HG03135 (cell line): ENCODE measurements at regions not wholly inside any gene's neighbourhood (a gene's known extent, or its start where the extent isn't known, plus 50 kb on each side); places are given as distances from the start of the nearest gene placed in this dataset.

ENCODE experiments used
- ATAC-seq: cut with Tn5 transposase; IDR thresholded peaks from one replicate; pipeline ENCODE4 v1.9.1; 2021; ENCODE audit warnings: mild to moderate bottlenecking, moderate library complexity; ENCODE audit not compliant: unreplicated experiment

DNA sequence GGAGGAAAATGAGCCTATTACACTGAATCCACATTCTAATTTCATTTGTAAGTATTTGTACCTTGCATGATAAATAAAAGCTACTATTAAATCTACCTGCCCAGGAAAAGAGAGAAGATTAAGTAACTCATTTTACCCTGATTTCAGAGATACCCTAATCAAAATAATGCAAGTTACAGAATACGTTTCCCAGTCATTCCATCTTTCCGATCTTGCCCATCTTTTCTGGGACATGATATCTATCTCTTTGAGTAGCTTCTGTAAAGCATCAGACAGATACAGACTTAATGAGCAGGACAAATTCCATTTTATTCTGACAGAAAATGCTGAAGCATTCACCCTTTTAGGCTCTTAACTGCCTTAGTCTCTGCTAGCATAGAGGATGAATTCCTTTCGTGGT is 56.6 kb downstream of the SPRY2 start:
- ATAC-seq, result no peak

DNA sequence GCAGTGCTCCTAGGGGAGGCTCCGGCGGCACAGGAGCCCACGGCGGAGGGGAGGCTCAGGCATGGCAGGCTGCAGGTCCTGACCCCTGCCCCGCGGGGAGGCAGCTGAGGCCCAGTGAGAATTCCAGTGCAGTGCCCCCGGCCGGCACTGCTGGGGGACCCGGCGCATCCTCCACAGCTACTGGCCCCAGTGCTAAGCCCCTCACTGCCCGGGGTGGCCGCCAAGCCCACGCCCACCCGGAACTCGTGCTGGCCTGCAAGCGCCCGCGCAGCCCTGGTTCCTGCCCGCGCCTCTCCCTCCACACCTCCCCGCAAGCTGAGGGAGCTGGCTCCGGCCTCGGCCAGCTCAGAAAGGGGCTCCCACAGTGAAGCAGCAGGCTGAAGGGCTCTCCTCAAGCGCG is 62.2 kb downstream of the SPRY2 start:
- no peak for ATAC-seq

DNA sequence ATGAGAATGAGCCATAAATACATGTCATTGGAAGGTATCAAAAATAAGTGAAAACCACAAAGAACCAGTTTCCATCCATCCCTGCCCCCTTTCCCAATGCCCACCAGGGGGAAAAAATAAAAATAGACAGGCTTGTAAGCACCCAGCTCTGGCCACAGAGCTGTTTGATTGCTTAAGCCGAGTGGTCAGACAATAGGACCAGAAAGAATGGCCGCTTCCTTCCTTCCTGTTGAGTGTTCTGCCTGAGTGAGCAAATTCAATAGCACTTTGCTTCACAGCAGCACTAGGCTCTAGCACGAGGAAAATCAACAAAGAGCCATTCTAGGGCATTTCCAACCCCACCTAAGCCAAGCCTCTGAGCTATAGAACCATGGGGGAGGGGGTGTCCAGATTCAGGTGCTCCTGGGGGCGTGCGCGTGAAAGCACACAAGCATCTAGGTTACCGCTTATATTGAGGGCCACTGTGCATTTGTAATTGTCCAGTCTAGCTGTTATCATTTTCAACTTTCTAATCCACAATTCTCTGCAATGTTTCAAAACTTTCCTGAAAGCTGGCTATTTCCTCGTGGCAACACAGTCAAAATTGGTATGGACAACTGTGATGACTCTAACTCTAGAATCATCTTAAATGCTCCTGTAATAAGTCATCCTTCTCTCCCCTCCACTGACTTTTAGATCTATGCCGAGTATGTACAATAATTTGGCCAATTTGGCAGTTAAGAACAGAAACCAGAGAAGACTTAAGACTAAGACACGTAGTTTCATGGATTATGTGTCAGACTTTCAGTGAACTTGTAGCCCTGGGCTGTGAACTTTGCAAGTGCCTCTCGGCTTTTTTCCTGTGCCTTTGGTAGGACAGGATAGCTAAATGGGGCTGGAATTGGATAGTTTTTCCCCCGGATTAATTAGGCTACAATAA is 64.3 kb downstream of the SPRY2 start:
- no peak for ATAC-seq

DNA sequence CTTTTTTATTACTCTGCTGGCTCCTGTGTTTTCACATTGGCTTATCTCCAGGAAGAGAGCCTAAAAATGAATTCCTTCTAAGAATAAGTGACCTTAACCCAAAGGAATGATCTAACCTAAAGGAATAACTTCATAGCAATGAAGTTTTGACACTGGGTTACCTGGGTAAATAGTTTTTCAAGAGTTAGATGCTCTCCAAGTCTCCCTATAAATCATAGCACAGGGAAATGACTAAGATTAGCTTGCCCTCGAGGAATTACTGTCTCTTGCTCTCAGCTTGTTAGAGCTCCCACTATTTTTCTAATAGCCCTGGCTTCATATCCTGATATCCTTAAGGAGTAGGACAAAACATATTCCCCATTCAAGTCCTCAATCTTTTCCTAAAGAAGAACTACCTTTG is 66.3 kb downstream of the SPRY2 start:
- no peak for ATAC-seq

DNA sequence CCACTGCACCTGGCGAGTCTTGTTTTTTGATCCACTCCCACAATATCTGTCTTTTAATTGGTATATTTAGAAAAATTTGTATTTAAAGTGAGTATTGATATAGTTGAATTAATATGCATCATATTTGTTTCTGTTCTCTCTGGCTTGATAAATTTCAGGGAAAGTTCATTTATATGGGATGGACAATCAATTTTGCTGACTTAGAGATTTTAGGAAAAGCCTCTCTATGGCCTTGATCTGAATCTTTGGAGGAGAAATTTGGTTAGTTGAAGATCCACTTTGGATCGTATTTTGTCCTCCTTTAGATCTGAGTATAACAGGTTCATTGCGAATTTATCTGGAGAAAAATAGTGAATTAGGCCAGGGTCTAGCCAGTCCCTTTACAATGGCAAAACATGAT is 67.2 kb downstream of the SPRY2 start:
- no peak for ATAC-seq

DNA sequence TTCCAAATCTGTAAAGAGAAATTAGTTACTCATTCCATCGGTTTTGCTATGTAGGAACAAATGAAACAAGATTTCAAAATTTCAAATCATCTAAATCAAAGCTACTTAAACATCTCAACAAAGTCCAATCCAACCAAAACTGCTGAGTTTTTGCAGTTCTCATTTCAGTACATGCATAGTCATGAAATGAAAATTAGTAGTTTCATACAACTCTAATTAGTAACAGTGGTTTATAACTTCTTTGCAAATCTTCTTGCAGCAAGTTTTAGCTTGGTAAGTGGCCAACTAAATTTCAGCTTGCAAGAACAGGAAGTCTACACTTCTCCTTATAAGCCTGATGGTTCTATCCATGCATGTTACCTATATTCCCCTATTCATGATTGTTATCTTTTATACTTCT is 75.6 kb downstream of the SPRY2 start:
- no peak for ATAC-seq

DNA sequence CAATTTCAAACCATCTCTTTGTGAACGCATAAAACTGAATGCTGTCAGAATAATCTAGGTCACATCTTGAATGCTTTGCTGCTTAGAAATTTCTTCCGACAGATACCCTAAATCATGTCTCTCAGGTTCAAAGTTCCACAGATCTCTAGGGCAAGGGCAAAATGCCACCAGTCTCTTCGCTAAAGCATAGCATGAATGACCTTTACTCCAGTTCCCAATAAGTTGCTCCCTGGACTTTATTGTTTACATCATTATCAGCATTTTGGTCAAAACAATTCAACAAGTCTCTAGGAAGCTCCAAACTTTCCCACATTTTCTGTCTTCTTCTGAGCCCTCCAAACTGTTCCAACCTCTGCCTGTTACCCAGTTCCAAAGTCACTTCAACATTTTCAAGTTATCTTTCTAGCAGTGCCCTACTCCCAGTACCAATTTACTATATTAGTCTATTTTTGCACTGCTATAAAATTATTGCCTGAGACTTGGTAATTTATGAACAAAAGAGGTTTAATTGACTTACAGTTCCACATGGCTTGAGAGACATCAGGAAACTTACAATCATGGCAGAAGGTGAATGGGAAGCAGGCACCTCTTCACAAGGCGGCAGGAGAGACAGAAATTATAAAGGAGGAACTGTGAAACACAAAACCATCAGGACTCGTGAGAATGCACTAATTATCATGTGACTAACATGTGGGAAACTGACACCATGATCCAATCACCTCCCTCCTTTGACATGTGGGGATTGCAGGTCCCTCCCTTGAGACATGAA is 77.0 kb downstream of the SPRY2 start:
- ATAC-seq, result no peak

DNA sequence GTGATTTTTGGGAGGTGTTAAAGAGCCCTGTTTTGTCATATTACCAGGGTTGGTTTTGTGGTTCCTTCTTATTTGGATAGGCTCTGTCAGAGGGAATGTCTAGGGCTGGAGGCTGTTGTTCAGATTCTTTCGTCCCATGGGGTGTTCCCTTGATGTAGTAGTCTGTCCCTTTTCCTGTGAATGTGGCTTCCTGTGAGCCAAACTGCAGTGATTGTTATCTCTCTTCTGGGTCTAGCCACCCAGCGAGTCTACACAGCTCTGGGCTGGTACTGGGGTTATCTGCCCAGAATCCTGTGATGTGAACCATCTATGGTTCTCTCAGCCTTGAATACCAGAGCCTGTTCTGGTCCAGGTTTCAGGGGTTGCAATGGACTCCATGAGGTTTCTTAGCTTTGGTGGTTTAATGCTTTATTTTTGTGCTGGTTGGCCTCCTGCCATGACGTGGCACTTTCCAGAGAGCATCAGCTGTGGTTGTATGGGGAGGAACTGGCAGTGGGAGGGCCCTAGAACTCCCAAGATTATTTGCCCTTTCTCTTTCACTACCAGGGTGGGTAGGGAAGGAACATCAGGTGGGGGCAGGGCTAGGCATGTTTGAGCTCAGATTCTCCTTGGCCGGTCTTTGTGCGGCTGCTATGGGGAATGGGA is 78.8 kb downstream of the SPRY2 start:
- ATAC-seq, result no peak

DNA sequence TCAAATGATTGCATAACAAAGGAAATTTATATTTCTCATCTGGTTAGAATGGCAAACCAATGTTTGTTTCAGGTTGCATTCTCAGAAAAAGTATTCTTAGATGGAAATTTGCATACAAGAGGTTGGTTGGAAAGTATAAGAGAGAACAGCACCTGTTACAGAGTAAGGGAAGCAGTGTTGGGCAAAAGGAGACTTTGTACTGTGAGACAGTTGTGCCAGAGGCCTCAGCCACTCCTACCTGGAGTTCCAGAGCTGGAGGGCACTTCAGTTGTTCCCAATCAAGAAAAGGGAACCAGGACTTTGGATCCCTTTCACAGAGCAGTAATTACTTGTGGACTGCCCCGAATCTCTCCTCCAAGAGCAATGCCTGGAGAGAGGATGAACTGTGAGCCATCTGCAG is 81.8 kb downstream of the SPRY2 start:
- ATAC-seq, result no peak

DNA sequence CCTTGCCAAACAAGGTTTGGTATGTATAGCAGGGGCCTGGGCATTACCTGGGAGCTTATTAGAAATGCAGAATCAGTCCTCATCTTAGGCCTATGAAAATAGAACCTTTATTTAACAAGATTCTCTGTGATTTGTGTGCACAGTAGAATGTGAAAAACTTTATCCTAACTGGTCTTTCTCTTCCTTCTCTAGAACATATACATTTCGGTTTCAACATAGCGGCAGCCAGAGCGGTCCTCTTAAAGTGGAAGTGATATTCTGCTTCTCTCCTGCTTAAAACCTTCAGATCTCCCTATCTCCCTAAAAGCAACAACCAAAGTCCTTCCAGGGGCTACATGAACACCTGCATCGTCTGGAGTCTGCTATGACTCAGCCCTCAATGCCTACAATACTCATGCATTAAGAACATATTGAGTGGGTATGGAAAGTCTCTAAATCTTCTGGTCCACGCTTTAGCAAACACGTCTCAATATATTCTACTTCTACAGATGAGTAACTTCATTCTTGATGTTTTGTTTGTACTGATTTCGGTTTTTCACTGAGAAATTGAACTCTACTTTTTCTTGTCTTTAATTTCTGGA is 84.5 kb downstream of the SPRY2 start:
- peak; percentile 51 for ATAC-seq

DNA sequence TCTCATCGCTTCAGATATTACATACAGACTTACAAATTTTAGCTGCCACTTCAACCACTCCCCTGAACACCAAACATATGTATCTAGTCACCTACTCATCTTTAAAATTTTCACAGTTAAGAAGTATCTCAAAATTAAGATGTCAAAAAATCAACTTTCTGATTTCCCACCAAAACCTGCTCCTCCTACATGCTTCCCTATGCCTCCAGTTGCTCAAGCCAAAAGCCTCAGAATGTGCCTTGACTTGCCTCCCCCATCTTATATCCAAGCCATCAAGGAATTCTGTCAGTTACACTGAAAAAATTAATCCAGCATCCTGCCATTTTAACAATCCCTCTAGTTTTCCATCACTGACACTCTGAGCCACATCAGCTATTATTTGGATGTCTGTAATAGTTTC is 85.0 kb downstream of the SPRY2 start:
- ATAC-seq, result no peak

DNA sequence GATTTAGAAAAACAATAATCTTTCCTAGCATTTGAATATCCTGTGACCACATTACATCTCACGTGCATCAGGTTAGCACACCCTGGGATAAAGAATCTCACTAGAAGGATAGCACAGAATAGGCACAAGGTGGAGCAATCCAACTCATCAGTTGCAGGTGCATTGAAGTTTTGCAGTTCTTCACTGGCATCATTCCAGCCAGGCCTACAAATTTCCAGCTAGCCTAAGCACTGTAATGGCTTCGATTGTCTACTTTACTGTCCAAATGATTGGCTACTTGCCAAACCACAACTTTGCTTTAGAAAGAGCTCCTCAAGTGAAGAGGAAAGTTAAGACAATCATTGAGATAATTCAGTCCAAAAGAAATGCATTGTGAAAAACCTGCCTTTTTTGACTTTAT is 89.5 kb downstream of the SPRY2 start:
- ATAC-seq, result no peak

DNA sequence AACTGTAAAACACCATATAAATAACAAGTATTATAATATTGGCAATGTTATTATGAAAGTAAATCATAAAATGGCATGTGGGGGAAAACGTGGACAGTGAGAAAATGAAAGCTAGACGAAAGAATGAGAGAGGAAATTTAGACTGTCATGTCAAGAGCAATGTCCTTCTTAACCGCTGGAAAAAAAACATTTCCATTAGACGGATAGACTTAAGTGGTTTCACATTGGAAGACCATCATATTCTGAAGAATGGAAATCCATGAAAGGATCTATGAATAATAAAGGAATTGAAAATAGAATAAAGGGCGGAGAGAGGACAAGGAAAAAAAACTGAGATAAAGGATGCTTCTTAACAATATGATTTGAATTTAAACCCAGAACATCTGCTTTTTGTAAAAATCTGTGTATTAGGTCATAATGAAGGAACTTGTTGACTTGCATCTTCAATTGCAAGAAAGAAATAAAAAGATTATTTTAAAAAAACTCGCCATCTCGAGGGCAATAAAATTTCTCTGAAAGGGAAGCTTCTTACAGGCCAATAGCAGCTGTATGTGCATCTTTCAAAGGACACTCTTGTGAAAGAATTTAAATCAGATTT is 90.6 kb downstream of the SPRY2 start:
- no peak for ATAC-seq

DNA sequence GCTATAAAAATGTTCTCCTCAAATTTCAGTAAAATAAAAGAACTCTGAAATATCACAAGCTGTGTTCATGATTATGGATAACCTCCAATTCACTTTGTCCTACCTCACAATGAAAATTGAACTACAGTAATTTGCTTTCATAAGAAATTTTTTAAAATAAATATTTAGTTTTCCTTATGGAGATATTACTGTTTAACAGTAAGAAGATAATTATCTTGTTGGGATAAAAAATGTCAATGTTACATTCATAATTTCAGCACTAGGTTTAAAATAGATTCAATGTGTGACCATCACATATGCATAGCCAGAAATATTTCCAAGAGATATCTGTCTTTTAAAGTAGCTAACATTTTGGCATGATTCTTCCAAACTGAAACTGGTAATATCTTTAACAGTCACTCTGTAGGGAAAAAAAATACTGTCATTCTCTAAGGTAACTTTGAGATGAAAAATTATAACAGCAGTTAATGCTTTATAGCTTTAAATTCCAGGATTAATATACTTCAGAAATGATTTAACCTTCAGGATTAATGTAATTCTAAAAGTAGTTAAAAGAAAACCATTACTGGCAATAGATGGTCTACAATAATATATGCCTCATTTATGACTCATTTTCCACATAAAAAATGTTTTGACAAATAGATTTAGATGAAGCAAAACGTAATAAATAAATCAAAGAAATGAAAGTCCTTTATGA is 91.3 kb downstream of the SPRY2 start:
- ATAC-seq, result no peak

DNA sequence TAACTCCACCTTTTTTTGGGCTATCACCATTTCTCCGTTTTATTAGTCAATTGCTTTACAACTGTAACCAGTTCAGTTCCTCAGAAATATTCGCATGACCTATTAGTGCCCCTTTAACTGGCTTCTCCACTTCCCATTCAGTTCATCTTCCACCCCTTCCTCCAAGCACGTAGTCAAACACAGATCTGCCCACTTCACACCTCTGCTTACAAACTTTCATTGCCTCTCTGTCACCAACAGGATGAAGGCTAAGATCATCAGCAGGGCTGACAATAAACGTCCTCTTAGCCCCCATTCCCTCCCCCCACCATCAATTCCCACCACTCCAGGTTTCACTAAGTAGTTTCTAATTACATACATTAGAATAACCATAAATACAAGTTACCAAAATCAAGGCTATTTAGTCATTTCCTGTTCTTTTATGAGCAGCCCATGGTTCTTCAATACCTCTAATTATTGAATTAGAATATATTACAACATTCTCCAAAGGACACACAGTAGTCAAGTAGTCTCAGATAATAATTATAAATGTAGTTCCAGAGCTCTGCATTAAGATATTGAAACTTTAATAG is 95.7 kb downstream of the SPRY2 start:
- ATAC-seq, result no peak

DNA sequence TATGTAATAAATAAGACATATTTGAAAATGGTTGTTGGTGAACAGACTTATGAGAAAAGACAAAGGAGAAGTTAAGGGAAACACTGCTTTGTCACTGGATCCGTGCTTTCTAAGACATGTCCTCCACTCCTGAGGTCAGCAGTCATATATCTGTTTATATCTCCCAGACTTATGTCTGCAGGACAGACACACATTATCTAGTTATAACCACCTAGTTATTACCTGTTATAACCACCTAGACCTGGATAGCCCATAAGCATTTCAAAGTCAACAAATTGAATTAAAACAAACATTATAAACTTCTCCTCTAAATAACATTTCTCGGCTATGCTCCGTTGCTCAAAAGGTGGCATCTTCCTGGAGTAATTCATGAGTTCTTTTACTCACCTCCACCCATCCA is 96.4 kb downstream of the SPRY2 start:
- ATAC-seq, result no peak

DNA sequence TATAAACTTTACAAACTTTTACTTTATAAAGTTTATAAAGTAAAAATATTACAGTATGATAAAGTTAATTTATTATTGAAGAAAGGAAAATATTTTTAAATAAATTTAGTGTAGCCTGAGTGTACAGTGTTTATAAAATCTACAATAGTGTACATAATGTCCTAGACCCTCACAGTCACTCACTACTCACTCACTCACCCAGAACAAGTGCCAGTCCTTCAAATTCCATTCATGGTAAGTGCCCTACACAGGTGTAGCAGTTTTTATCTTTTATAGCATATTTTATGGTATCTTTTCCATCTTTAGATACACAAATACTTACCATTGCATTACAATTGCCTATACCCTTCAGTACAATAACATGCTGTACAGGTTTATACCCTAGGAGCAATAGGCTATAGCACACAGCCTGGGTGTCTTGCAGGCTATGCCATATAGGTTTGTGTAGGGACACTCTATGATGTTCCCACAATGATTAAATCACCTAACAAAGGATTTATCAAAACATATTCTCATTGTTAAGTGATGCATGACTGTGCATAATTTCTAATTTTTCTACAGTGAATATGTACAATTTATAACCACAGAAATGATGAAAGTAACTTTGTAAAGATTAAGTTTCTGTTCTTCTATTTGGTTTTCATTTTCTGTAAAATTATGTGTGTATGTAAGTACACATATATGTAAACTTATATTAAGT is 98.0 kb downstream of the SPRY2 start:
- no peak for ATAC-seq

DNA sequence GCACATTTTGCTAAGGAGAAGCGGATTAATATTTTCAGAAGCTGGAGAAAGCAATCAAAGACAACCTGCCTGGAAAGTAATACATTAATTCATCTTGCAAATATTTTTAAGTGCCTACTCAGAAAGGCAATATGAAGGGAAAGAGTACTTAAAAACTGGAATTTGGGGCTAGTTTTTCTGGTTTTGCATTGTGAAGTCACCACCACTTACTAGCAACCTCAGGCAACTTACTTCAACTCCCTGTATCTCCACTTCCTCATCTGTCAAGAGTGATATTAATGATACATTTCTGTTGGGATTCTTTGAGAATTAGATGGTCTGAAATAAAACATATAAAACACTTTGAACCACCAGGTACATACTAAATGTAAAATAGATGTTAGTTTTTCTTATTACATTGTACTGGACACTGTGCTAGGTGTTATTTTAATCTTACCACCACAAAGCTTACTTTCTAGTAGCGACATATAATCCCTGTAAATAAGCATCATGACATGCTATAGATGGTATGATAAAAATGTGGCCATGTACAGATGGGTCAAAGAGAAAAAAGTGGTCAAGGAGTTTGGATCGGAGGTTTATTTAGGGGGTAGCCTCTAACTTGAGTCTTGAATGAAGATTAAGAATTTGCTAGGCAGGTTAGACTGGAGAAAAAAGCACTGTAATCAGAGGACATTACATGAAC is 101.2 kb downstream of the SPRY2 start:
- ATAC-seq, result no peak

DNA sequence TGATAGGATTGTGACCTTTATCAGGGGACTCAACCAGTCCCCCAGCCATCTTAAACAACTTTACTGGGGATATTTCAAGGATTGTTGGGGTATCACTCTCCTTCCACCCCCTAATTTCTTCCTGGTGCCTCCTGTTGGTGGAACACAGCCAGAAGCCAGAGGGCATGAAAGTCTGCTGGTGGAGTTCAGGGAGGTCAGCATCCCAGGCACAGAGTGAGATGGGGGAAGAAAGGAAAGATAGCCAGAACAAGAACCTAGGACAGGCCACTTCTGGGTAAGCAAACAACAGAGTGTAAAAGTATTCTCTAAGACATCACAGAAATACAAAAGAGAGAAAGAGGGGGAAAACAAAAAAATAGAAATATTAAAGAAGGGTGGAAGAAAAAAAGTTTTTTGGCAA is 101.8 kb downstream of the SPRY2 start:
- no peak for ATAC-seq
